GM21786 (cell line): ENCODE measurements at regions not wholly inside any gene's neighbourhood (a gene's known extent, or its start where the extent isn't known, plus 50 kb on each side); places are given as distances from the start of the nearest gene placed in this dataset.
"Not testable (repeated sequence)": the region's sequence is repeated elsewhere in the genome, so short reads cannot be mapped to it uniquely, and the experiment has no call there.

Source experiments
- ATAC-seq: cut with Tn5 transposase; IDR thresholded peaks from one replicate; pipeline ENCODE4 v1.9.1; 2021; ENCODE audit not compliant: unreplicated experiment

DNA sequence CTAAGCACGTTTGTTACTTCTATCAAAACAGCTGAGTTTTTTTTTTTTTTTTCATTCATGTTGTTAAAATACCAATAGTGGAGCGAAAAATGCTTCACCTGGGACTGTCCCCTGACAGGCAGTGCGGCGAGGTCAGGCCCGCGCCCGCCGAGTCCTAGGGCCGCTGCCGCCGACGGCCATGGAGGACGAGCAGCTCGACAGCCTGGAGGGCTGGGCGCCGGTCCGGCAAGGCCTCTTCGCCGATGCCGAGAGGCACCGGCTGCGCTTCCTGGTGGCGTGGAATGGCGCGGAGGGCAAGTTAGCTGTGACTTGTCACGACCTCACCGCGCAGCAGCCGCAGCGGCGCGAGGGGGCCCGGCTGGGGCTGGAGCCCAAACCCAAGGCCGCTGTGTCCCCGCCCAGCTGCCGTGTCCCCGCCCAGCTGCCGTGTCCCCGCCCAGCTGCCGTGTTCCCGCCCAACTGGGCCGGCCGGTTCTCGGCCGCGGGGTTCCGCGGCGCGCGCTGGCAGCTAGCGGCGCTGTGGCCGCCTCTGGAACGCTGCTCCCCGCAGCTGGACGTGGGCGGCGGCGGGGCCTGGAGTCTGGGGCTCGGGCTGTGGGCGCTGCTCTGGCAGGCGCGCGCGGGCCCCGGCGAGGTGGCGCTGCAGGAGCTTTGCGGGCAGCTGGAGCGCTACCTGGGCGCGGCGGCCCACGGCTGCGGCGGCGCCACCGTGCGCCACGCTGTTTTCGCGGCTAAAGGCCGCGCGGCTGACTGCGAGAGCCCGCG, 56.7 kb upstream of the GOLGA8R start:
- ATAC-seq, result peak; percentile 78

DNA sequence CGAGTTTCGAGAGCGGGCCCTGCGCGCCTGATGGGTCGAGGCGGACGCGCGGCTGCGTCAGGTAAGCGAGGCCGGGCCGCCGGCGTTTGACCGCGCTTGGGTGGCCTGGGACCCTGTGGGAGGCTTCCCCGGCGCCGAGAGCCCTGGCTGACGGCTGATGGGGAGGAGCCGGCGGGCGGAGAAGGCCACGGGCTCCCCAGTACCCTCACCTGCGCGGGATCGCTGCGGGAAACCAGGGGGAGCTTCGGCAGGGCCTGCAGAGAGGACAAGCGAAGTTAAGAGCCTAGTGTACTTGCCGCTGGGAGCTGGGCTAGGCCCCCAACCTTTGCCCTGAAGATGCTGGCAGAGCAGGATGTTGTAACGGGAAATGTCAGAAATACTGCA, 57.3 kb upstream of the GOLGA8R start:
- peak; percentile 8 for ATAC-seq

DNA sequence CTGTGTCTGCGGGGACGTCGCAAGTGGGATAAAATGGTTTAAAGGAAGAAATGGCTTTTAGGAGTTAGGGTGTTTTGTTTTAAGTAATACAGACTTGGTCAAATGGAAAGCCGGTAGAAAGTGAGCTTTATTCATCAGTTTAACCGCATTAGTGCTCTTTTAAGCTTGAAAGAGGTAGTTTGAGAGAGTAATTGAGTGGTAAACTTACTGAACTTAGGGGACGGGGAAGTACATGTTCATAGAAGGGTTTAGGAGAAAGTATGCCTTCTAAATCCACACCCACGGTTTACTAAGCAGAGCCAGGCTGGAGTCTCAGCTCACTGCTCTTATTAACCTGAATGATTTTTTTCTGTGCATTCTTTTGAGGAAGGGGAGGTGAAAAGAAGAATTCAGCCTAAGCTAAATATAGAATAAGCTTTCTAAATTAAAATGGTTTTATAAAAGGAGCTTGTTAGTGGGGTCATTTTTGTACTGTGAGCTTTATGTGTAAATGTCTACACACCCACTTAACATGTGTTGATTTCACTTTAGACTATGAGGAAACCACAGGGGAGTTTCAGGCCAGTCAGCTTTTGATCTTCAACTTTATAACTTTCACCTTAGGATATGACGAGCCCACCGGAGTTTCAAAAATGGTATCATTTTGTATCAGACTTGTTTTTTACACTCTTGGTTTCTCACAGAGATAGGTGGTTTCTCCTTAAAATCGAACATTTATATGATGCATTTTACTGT, 57.9 kb upstream of the GOLGA8R start:
- ATAC-seq, result not testable (repeated sequence)

DNA sequence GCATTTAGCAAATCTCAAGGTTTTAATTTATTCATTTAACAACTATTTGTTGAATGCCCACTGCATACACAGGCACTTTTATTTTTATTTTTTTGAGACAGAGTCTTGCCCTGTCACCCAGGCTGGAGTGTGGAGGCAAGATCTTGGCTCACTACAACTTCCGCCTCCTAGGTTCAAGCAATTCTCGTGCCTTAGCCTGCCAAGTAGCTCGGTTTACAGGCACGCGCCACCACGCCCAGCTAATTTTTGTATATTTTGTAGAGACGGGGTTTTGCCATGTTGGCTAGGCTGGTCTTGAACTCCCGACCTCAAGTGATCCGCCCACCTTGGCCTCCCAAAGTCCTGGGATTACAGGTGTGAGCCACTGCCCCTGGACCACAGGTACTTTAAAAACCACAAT, 67.0 kb upstream of the GOLGA8Q start:
- not testable (repeated sequence) for ATAC-seq

DNA sequence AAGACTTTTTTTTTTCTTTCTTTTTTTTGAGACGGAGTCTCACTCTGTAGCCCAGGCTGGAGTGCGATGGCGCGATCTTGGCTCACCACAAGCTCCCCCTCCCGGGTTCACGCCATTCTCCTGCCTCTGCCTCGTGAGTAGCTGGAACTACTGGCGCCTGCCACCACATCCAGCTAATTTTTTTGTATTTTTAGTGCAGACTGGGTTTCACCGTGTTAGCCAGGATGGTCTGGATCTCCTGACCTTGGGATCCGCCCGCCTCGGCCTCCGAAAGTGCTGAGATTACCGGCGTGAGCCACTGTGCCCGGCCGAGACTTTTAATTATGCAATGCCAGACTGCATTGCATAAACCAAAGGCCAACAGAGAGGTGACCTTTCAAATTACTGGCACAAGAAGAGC, 62.6 kb upstream of the GOLGA8Q start:
- not testable (repeated sequence) for ATAC-seq

DNA sequence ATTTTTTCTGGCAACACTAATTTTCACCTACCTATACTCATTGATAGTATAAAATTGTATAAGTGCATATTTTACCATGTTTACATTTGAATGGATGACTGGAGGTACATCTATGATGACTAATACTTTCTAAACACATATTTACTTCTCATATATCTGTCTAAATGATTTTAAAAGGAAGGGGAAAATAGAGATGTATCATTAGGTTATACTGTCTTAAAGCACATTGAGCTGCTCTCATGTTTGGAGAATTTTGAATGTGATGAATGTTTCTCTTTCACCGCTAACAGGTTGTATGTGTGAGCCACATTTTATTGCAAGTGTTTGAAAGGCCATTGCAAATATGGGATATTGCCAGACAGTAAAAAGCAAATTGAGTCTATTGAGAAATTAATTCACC, 61.5 kb upstream of the GOLGA8Q start:
- not testable (repeated sequence) for ATAC-seq

DNA sequence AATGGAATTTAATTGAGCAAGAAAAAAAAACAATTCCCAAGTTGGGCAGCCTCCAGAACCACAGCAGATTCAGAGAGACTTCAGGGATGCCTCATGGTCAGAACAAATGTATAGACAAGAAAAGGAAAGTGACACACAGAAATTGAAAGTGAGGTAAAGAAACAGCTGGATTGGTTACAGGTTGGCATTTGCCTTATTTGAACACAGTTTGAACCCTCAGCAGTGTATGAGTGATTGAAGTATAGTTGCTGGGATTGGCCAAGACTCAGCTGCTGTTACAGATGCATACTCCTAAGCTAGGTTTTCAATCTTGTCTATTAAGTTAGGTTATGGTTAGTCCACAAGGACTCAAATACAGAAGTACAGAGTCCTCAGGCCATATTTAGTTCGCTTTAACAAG, 57.9 kb upstream of the GOLGA8Q start:
- ATAC-seq, result not testable (repeated sequence)

DNA sequence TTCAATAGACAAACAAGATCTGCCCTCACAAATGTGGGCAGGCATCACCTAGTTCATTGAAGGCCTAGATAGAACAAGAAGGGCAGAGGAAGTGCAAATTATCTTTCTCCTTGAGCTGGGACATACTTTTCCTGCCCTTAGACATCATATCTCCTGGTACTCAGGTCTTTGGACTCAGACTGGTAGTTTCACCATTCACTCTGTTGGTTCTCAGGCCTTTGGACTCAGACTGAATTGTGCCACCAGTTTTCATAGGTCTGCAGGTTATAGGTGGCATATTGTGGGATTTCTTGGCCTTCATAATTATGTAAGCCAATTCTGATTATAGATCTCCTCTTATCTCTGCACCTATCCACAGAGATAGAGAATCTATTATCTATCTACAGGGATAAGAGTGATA, 54.6 kb upstream of the GOLGA8Q start:
- not testable (repeated sequence) for ATAC-seq

DNA sequence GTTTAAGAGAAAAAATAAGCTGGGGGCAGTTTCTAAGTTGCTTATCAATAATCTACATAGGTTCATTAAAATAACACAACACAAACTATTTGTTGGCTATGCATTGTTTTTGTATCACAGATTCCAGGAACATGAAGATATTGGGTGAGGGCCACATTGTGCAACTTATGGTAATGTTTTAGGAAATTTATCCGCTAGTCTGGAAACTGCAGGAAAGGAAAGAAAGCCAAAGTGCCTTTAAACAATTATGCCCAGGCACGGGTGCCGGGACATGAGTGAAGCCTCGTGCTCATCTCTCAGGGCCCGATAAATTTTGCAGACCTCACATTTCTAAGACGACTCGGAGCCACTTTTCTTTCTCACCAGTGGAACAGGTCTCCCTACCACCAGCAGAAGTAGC, 52.6 kb upstream of the GOLGA8Q start:
- not testable (repeated sequence) for ATAC-seq

DNA sequence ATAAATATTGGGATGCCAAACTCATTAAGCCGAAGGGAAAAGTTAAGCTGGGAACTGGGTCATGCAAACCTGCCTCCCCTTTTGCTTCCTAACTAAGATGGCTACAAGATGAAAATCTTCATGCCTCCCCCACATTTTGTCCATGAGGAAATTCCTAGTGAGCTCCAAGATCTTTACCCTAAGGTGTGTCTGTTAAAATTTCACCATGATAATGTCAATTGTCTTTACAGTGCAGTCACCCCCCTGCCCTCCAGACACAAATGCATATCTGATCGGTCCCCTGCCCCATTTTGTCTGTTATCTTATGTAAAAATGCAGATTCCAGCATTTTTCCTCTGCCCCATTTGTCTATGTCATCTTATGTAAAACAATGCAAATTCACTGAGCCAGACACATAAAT, 51.3 kb upstream of the GOLGA8Q start:
- not testable (repeated sequence) for ATAC-seq
